ENCODE measurements at regions not wholly inside any gene's neighbourhood (a gene's known extent, or its start where the extent isn't known, plus 50 kb on each side); places are given as distances from the start of the nearest gene placed in this dataset.

- no peaks in the 10 kb centered on the region for H3K27me3 ChIP-seq (ENCODE audit: insufficient read depth, insufficient read length)
- no peaks in the 10 kb centered on the region for H3K4me1 ChIP-seq (ENCODE audit: insufficient read depth, insufficient read length)
- no peak for TF ChIP-seq SUZ12 (IDR thresholded peaks at IDR 0.05; ENCODE audit: extremely low read depth, insufficient read depth, insufficient read length)
- no peak for TF ChIP-seq YY1 (IDR thresholded peaks at IDR 0.05; ENCODE audit: insufficient read depth, insufficient read length)
- no peak for TF ChIP-seq ZNF274 (IDR thresholded peaks at IDR 0.05; ENCODE audit: low read depth, low read length)
- H3K9ac ChIP-seq (ENCODE audit: insufficient read length, low read depth): no peak overlapping the region
- DNase-seq (ENCODE audit: low read depth, low spot score): no peak
- no peak overlapping the region for H3K4me3 ChIP-seq (ENCODE audit: insufficient read length, low read depth)
- no peaks in the 10 kb centered on the region for H3K36me3 ChIP-seq (ENCODE audit: insufficient read depth, insufficient read length, low read length)
- no peaks in the 10 kb centered on the region for H3K9me3 ChIP-seq (ENCODE audit: insufficient read depth, low read length)
Observed at GRCh38 chr6:85069577-85069976, 305.2 kb upstream of the TBX18 start.

GRCh38 chr6:85068221-85068620, 303.8 kb upstream of the TBX18 start:
- DNase-seq (ENCODE audit: low read depth, low spot score): no peak
- Histone ChIP-seq H3K27me3 (ENCODE audit: insufficient read depth, insufficient read length) (no peaks in the 10 kb centered on the region), H3K9ac (ENCODE audit: insufficient read length, low read depth) (no peak overlapping the region), H3K9me3 (ENCODE audit: insufficient read depth, low read length) (no peaks in the 10 kb centered on the region), H3K4me3 (ENCODE audit: insufficient read length, low read depth) (no peak overlapping the region), H3K36me3 (ENCODE audit: insufficient read depth, insufficient read length, low read length) (no peaks in the 10 kb centered on the region), H3K4me1 (ENCODE audit: insufficient read depth, insufficient read length) (no peaks in the 10 kb centered on the region)
- TF ChIP-seq YY1 (IDR thresholded peaks at IDR 0.05; ENCODE audit: insufficient read depth, insufficient read length) (no peak), SUZ12 (IDR thresholded peaks at IDR 0.05; ENCODE audit: extremely low read depth, insufficient read depth, insufficient read length) (no peak), ZNF274 (IDR thresholded peaks at IDR 0.05; ENCODE audit: low read depth, low read length) (no peak)

- H3K36me3 ChIP-seq (ENCODE audit: insufficient read depth, insufficient read length, low read length): no peaks in the 10 kb centered on the region
- H3K9ac ChIP-seq (ENCODE audit: insufficient read length, low read depth): no peak overlapping the region
- no peak for DNase-seq (ENCODE audit: low read depth, low spot score)
- H3K4me1 ChIP-seq (ENCODE audit: insufficient read depth, insufficient read length): no peaks in the 10 kb centered on the region
- no peak for TF ChIP-seq YY1 (IDR thresholded peaks at IDR 0.05; ENCODE audit: insufficient read depth, insufficient read length)
- TF ChIP-seq SUZ12 (IDR thresholded peaks at IDR 0.05; ENCODE audit: extremely low read depth, insufficient read depth, insufficient read length): no peak
- no peak for TF ChIP-seq ZNF274 (IDR thresholded peaks at IDR 0.05; ENCODE audit: low read depth, low read length)
- H3K9me3 ChIP-seq (ENCODE audit: insufficient read depth, low read length): no peaks in the 10 kb centered on the region
- no peaks in the 10 kb centered on the region for H3K27me3 ChIP-seq (ENCODE audit: insufficient read depth, insufficient read length)
- no peak overlapping the region for H3K4me3 ChIP-seq (ENCODE audit: insufficient read length, low read depth)
Observed at GRCh38 chr6:85066266-85066665, 301.9 kb upstream of the TBX18 start.

- TF ChIP-seq YY1 (IDR thresholded peaks at IDR 0.05; ENCODE audit: insufficient read depth, insufficient read length): no peak
- no peak for TF ChIP-seq ZNF274 (IDR thresholded peaks at IDR 0.05; ENCODE audit: low read depth, low read length)
- no peak for TF ChIP-seq SUZ12 (IDR thresholded peaks at IDR 0.05; ENCODE audit: extremely low read depth, insufficient read depth, insufficient read length)
- H3K9me3 ChIP-seq (ENCODE audit: insufficient read depth, low read length): no peaks in the 10 kb centered on the region
- H3K9ac ChIP-seq (ENCODE audit: insufficient read length, low read depth): no peak overlapping the region
Observed at GRCh38 chr6:85065831-85066230, 301.4 kb upstream of the TBX18 start.

GRCh38 chr6:85063611-85064010, 299.2 kb upstream of the TBX18 start:
- Histone ChIP-seq H3K4me1 (ENCODE audit: insufficient read depth, insufficient read length) (no peaks in the 10 kb centered on the region), H3K4me3 (ENCODE audit: insufficient read length, low read depth) (no peak overlapping the region), H3K9ac (ENCODE audit: insufficient read length, low read depth) (no peak overlapping the region), H3K9me3 (ENCODE audit: insufficient read depth, low read length) (no peaks in the 10 kb centered on the region), H3K36me3 (ENCODE audit: insufficient read depth, insufficient read length, low read length) (no peaks in the 10 kb centered on the region), H3K27me3 (ENCODE audit: insufficient read depth, insufficient read length) (no peaks in the 10 kb centered on the region)
- no peak for DNase-seq (ENCODE audit: low read depth, low spot score)
- TF ChIP-seq ZNF274 (IDR thresholded peaks at IDR 0.05; ENCODE audit: low read depth, low read length): no peak

More at GRCh38 chr6:85065831-85066230, 301.4 kb upstream of the TBX18 start:
- Histone ChIP-seq H3K36me3 (ENCODE audit: insufficient read depth, insufficient read length, low read length) (no peaks in the 10 kb centered on the region), H3K4me3 (ENCODE audit: insufficient read length, low read depth) (no peak overlapping the region), H3K4me1 (ENCODE audit: insufficient read depth, insufficient read length) (no peaks in the 10 kb centered on the region), H3K27me3 (ENCODE audit: insufficient read depth, insufficient read length) (no peaks in the 10 kb centered on the region)
- no peak for DNase-seq (ENCODE audit: low read depth, low spot score)

GRCh38 chr6:85062884-85063283, 298.5 kb upstream of the TBX18 start:
- Histone ChIP-seq H3K36me3 (ENCODE audit: insufficient read depth, insufficient read length, low read length) (no peaks in the 10 kb centered on the region), H3K9ac (ENCODE audit: insufficient read length, low read depth) (no peak overlapping the region), H3K4me3 (ENCODE audit: insufficient read length, low read depth) (no peak overlapping the region), H3K9me3 (ENCODE audit: insufficient read depth, low read length) (no peaks in the 10 kb centered on the region), H3K4me1 (ENCODE audit: insufficient read depth, insufficient read length) (no peaks in the 10 kb centered on the region), H3K27me3 (ENCODE audit: insufficient read depth, insufficient read length) (no peaks in the 10 kb centered on the region)
- TF ChIP-seq ZNF274 (IDR thresholded peaks at IDR 0.05; ENCODE audit: low read depth, low read length): no peak
- no peak for TF ChIP-seq SUZ12 (IDR thresholded peaks at IDR 0.05; ENCODE audit: extremely low read depth, insufficient read depth, insufficient read length)
- TF ChIP-seq YY1 (IDR thresholded peaks at IDR 0.05; ENCODE audit: insufficient read depth, insufficient read length): no peak
- DNase-seq (ENCODE audit: low read depth, low spot score): no peak

GRCh38 chr6:85058806-85059205, 294.4 kb upstream of the TBX18 start:
- no peak for DNase-seq (ENCODE audit: low read depth, low spot score)
- H3K4me3 ChIP-seq (ENCODE audit: insufficient read length, low read depth): no peak overlapping the region
- TF ChIP-seq YY1 (IDR thresholded peaks at IDR 0.05; ENCODE audit: insufficient read depth, insufficient read length): no peak
- TF ChIP-seq SUZ12 (IDR thresholded peaks at IDR 0.05; ENCODE audit: extremely low read depth, insufficient read depth, insufficient read length): no peak
- TF ChIP-seq ZNF274 (IDR thresholded peaks at IDR 0.05; ENCODE audit: low read depth, low read length): no peak
- no peaks in the 10 kb centered on the region for H3K9me3 ChIP-seq (ENCODE audit: insufficient read depth, low read length)
- H3K27me3 ChIP-seq (ENCODE audit: insufficient read depth, insufficient read length): no peaks in the 10 kb centered on the region
- no peaks in the 10 kb centered on the region for H3K4me1 ChIP-seq (ENCODE audit: insufficient read depth, insufficient read length)
- H3K9ac ChIP-seq (ENCODE audit: insufficient read length, low read depth): no peak overlapping the region
- H3K36me3 ChIP-seq (ENCODE audit: insufficient read depth, insufficient read length, low read length): no peaks in the 10 kb centered on the region

- Histone ChIP-seq H3K9me3 (ENCODE audit: insufficient read depth, low read length) (no peaks in the 10 kb centered on the region), H3K4me3 (ENCODE audit: insufficient read length, low read depth) (no peak overlapping the region), H3K9ac (ENCODE audit: insufficient read length, low read depth) (no peak overlapping the region), H3K36me3 (ENCODE audit: insufficient read depth, insufficient read length, low read length) (no peaks in the 10 kb centered on the region), H3K27me3 (ENCODE audit: insufficient read depth, insufficient read length) (no peaks in the 10 kb centered on the region), H3K4me1 (ENCODE audit: insufficient read depth, insufficient read length) (no peaks in the 10 kb centered on the region)
- DNase-seq (ENCODE audit: low read depth, low spot score): no peak
- TF ChIP-seq ZNF274 (IDR thresholded peaks at IDR 0.05; ENCODE audit: low read depth, low read length) (no peak), SUZ12 (IDR thresholded peaks at IDR 0.05; ENCODE audit: extremely low read depth, insufficient read depth, insufficient read length) (no peak), YY1 (IDR thresholded peaks at IDR 0.05; ENCODE audit: insufficient read depth, insufficient read length) (no peak)
Observed at GRCh38 chr6:85050149-85050548, 285.8 kb upstream of the TBX18 start.
